ENCODE measurements at regions not wholly inside any gene's neighbourhood (a gene's known extent, or its start where the extent isn't known, plus 50 kb on each side); places are given as distances from the start of the nearest gene placed in this dataset.

- DNase-seq, result no peak
These were observed 264.5 kb downstream of the GPD2 start for GRCh38 chr2:156700681-156701080.

GRCh38 chr2:156702541-156702940 is 266.4 kb downstream of the GPD2 start:
- no peak for DNase-seq

GRCh38 chr2:156703642-156704041 is 267.5 kb downstream of the GPD2 start:
- no peak for DNase-seq

- no peak for DNase-seq
These were observed 268.0 kb downstream of the GPD2 start for GRCh38 chr2:156704132-156704531.

GRCh38 chr2:156704617-156705016 is 268.4 kb downstream of the GPD2 start:
- no peak for DNase-seq

GRCh38 chr2:156706576-156706975 is 270.4 kb downstream of the GPD2 start:
- DNase-seq, result no peak

GRCh38 chr2:156708051-156708450 is 271.9 kb downstream of the GPD2 start:
- DNase-seq, result no peak

GRCh38 chr2:156709091-156709490 is 272.9 kb downstream of the GPD2 start:
- DNase-seq, result no peak

- no peak for DNase-seq
These were observed 282.9 kb downstream of the GPD2 start for GRCh38 chr2:156719036-156719435.

GRCh38 chr2:156727867-156728266 is 291.7 kb downstream of the GPD2 start:
- DNase-seq, result no peak

GRCh38 chr2:156728328-156728727 is 292.1 kb downstream of the GPD2 start:
- no peak for DNase-seq

- no peak for DNase-seq
These were observed 295.3 kb downstream of the GPD2 start for GRCh38 chr2:156731506-156731905.

GRCh38 chr2:156736950-156737349 is 300.8 kb downstream of the GPD2 start:
- no peak for DNase-seq

GRCh38 chr2:156739301-156739700 is 303.1 kb downstream of the GPD2 start:
- DNase-seq, result no peak

GRCh38 chr2:156745619-156746018 is 309.4 kb downstream of the GPD2 start:
- DNase-seq, result no peak

- no peak for DNase-seq
These were observed 312.0 kb downstream of the GPD2 start for GRCh38 chr2:156748221-156748620.

- DNase-seq, result no peak
These were observed 315.9 kb downstream of the GPD2 start for GRCh38 chr2:156752042-156752441.

- no peak for DNase-seq
These were observed 317.6 kb downstream of the GPD2 start for GRCh38 chr2:156753766-156754165.

- no peak for DNase-seq
These were observed 320.3 kb downstream of the GPD2 start for GRCh38 chr2:156756516-156756915.

GRCh38 chr2:156763174-156763573 is 327.0 kb downstream of the GPD2 start:
- no peak for DNase-seq

- no peak for DNase-seq
These were observed 328.9 kb downstream of the GPD2 start for GRCh38 chr2:156765043-156765442.

GRCh38 chr2:156765450-156765849 is 329.3 kb downstream of the GPD2 start:
- no peak for DNase-seq

- DNase-seq, result no peak
These were observed 333.6 kb downstream of the GPD2 start for GRCh38 chr2:156769802-156770201.

GRCh38 chr2:156778916-156779315 is 342.7 kb downstream of the GPD2 start:
- DNase-seq, result no peak

- DNase-seq, result no peak
These were observed 343.4 kb downstream of the GPD2 start for GRCh38 chr2:156779416-156780120.

Measured in activated CD4-positive, alpha-beta T cell treated with anti-CD3 and anti-CD28 coated beads, Interleukin-2, amount 50 U/mL, for 16 hours (primary cell).